ENCODE measurements at regions not wholly inside any gene's neighbourhood (a gene's known extent, or its start where the extent isn't known, plus 50 kb on each side); places are given as distances from the start of the nearest gene placed in this dataset.

DNA sequence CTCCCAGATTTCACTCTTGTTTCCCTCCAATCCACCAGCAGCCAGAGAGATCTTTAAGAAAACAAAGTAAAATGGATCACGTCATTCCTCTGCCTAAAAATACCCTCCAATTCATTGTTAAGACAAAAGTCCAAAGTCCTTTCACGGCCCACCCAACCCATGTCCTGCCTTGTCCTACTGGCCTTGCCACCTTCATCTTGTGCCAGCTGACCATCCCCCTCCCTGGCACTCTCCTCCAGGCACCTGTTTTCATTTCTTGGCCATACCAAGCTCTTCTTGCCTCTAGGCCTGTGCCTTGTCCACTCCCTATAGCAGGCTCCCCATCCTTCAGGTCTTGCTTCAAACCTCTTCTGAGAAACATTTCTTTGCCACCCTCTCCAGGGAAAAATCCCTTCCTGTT lies 307.6 kb downstream of the MSX2 start:
- Histone ChIP-seq H3K9me2 (replicated peaks; ENCODE audit: control insufficient read depth, low read length) (no peaks in the 10 kb centered on the region), H3F3A (ENCODE audit: control insufficient read depth, insufficient read depth) (no peaks in the 10 kb centered on the region), H3K27me3 (ENCODE audit: control insufficient read depth, low read length) (no peaks in the 10 kb centered on the region), H3K27ac (ENCODE audit: low read depth, low read length) (no peak overlapping the region), H3K36me3 (ENCODE audit: control insufficient read depth, low read length) (no peaks in the 10 kb centered on the region), H3K4me1 (ENCODE audit: control insufficient read depth, low read length) (no peaks in the 10 kb centered on the region), H3K4me2 (ENCODE audit: low read length) (no peak overlapping the region), H4K20me1 (ENCODE audit: control insufficient read depth, insufficient read depth, low read depth, low read length) (no peaks in the 10 kb centered on the region), H3K4me3 (ENCODE audit: low read length) (no peak overlapping the region), H3K9me3 (ENCODE audit: control insufficient read depth, insufficient read depth, low read length) (no peaks in the 10 kb centered on the region), H3K79me2 (ENCODE audit: control insufficient read depth, low read length) (no peaks in the 10 kb centered on the region)
- TF ChIP-seq, protein P1, sequence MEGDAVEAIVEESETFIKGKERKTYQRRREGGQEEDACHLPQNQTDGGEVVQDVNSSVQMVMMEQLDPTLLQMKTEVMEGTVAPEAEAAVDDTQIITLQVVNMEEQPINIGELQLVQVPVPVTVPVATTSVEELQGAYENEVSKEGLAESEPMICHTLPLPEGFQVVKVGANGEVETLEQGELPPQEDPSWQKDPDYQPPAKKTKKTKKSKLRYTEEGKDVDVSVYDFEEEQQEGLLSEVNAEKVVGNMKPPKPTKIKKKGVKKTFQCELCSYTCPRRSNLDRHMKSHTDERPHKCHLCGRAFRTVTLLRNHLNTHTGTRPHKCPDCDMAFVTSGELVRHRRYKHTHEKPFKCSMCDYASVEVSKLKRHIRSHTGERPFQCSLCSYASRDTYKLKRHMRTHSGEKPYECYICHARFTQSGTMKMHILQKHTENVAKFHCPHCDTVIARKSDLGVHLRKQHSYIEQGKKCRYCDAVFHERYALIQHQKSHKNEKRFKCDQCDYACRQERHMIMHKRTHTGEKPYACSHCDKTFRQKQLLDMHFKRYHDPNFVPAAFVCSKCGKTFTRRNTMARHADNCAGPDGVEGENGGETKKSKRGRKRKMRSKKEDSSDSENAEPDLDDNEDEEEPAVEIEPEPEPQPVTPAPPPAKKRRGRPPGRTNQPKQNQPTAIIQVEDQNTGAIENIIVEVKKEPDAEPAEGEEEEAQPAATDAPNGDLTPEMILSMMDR (IDR thresholded peaks at IDR 0.05; ENCODE audit: low read depth, low read length, poor library complexity, severe bottlenecking) = no peak
- no peak for TF ChIP-seq EZH2phosphoT487 (IDR thresholded peaks at IDR 0.05; ENCODE audit: borderline replicate concordance, low read length)

DNA sequence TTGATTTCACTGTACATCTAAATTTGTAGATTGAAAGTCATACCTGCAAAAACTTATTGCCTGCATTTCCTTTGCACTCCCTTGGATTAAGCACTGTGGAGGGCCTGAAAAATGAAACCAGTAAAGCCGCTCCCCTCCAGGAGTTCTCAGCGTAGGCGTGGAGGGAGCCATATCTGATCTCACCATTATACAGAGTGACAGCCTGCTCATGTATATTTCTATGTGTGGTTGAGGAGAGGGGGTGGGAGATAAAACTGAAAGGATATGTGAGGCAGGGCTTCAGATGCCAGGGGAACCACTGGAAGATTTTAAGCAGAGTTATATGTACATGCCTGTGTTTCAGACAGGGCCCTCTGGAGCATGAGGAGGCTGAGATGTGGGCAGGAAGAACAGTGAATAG lies 303.0 kb downstream of the MSX2 start:
- Histone ChIP-seq H3K4me3 (ENCODE audit: low read length) (no peak overlapping the region), H4K20me1 (ENCODE audit: control insufficient read depth, insufficient read depth, low read depth, low read length) (no peaks in the 10 kb centered on the region), H3K4me1 (ENCODE audit: control insufficient read depth, low read length) (no peaks in the 10 kb centered on the region), H3K9me3 (ENCODE audit: control insufficient read depth, insufficient read depth, low read length) (no peaks in the 10 kb centered on the region), H3K9me2 (replicated peaks; ENCODE audit: control insufficient read depth, low read length) (no peaks in the 10 kb centered on the region), H3F3A (ENCODE audit: control insufficient read depth, insufficient read depth) (no peaks in the 10 kb centered on the region), H3K4me2 (ENCODE audit: low read length) (no peak overlapping the region), H3K36me3 (ENCODE audit: control insufficient read depth, low read length) (no peaks in the 10 kb centered on the region), H3K27me3 (ENCODE audit: control insufficient read depth, low read length) (no peaks in the 10 kb centered on the region), H3K79me2 (ENCODE audit: control insufficient read depth, low read length) (no peaks in the 10 kb centered on the region), H3K27ac (ENCODE audit: low read depth, low read length) (no peak overlapping the region)
- no peak for TF ChIP-seq EZH2phosphoT487 (IDR thresholded peaks at IDR 0.05; ENCODE audit: borderline replicate concordance, low read length)
- TF ChIP-seq, protein P1 (IDR thresholded peaks at IDR 0.05; ENCODE audit: low read depth, low read length, poor library complexity, severe bottlenecking) = no peak

DNA sequence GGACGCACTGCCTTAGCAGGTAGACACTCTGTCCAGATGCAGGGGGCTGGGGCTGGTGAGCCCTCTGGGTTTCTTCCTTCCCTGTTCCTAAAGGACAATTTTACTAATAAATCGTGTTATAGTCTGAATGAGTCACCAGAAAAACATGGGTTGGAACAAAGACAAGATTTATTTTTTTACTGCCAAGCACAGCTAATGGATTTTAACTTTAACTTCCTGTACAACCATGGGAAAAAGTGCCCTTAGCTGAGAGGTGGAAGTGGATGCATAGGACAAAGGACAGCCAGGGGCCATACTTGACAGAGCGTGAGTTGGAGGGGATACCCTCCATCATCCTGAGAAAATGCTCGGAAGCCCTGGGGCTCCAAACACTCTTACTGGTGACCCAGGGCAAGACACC lies 300.7 kb downstream of the MSX2 start:
- Histone ChIP-seq H3K79me2 (ENCODE audit: control insufficient read depth, low read length) (no peaks in the 10 kb centered on the region), H4K20me1 (ENCODE audit: control insufficient read depth, insufficient read depth, low read depth, low read length) (no peaks in the 10 kb centered on the region), H3F3A (ENCODE audit: control insufficient read depth, insufficient read depth) (no peaks in the 10 kb centered on the region), H3K4me1 (ENCODE audit: control insufficient read depth, low read length) (no peaks in the 10 kb centered on the region), H3K27me3 (ENCODE audit: control insufficient read depth, low read length) (no peaks in the 10 kb centered on the region), H3K9me2 (replicated peaks; ENCODE audit: control insufficient read depth, low read length) (no peaks in the 10 kb centered on the region), H3K27ac (ENCODE audit: low read depth, low read length) (no peak overlapping the region), H3K9me3 (ENCODE audit: control insufficient read depth, insufficient read depth, low read length) (no peaks in the 10 kb centered on the region), H3K4me2 (ENCODE audit: low read length) (no peak overlapping the region), H3K4me3 (ENCODE audit: low read length) (no peak overlapping the region), H3K36me3 (ENCODE audit: control insufficient read depth, low read length) (no peaks in the 10 kb centered on the region)
- TF ChIP-seq, protein P1 (IDR thresholded peaks at IDR 0.05; ENCODE audit: low read depth, low read length, poor library complexity, severe bottlenecking) = no peak
- TF ChIP-seq EZH2phosphoT487 (IDR thresholded peaks at IDR 0.05; ENCODE audit: borderline replicate concordance, low read length) = no peak

All from DOHH2 (cell line).